Stimulated activated CD4-positive, alpha-beta T cell treated with anti-CD3 and anti-CD28 coated beads, TNF-alpha, amount 100 ng/mL, for 1 hour (primary cell): ENCODE measurements at regions not wholly inside any gene's neighbourhood (a gene's known extent, or its start where the extent isn't known, plus 50 kb on each side); places are given as distances from the start of the nearest gene placed in this dataset.
"Not testable (repeated sequence)": the region's sequence is repeated elsewhere in the genome, so short reads cannot be mapped to it uniquely, and the experiment has no call there.

Experiments used
- DNase-seq, 3 donors: peaks; one replicate each; pipeline ENCODE4 v3.0.0-alpha.2; 2020; ENCODE audit warnings: low read depth in 3 of 3, low spot score in 1 of 3

DNA sequence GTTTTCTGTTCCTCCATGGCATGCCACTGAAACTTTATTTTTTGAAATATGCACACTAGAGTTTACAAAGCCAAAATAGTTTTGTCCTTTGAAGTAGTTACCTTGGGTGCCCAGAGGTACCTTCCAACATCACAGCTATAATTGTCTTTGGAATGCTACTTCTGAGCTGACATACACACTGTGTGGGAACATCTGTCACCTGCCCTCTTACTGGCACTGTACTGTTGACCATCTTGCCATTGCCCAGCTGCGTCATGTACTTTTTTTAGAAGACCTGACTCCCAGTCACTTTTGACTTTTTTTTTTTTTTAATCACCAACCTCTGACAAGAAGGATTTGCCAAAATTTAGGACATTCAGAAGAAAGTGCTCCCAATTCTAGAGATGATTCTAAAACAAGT is 200.5 kb upstream of the CXorf66 start:
- no peak for DNase-seq

DNA sequence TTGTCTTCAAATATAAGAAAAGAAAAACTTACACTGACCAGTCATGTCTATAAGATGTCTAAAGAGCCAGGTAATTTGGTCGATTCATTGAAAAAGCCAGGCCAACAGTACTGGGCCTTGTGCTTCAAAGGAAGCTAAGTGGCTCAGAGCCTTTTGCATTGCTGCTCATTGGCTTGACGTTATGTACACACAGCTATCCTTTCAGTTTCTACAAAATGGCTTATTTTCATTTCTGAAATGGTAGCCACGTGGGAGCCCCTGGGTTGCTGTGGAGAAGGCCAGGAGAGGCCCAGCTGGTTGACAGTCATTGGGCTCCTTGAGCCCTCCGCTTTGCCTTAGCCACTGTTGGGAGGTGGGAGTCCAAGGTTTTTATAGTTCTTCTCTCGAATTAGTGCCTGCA is 199.1 kb upstream of the CXorf66 start:
- DNase-seq: no peak

DNA sequence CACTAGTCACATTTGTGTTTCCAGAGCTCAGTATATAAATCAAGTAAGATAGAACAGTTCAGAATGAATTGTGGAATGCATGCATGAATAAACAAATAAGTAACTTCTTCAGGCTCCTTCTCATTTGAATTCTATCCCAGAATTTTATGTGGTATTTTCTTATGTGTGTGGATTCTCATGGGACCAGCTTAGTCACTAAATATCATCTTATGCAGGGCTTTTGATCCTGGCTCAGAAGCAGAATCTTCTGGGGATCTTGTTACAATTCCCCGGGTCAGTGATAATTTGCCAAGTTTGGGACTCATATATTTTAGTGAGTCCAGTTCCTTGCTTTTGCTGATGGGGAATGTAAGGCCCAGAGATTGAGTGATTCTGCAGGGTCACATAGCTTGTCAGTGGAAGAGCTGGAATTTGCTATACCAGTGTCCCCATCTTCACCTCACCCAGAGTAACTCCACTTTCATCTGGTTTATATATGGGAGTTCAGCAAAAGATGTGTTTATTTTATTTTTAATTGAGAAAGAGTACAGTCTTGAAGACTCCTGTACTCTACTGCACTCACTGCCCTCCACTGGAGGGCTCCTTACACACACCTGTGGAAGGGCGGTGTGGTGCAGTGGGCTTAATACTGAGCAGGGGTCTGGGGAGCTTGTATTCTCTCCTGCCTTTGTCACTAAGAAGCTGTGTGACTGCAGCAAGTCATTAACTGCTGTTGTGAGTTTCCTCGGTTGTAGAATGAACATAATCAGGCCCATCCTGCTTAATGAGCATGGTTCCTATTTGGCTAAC is 198.2 kb upstream of the CXorf66 start:
- DNase-seq: no peak

DNA sequence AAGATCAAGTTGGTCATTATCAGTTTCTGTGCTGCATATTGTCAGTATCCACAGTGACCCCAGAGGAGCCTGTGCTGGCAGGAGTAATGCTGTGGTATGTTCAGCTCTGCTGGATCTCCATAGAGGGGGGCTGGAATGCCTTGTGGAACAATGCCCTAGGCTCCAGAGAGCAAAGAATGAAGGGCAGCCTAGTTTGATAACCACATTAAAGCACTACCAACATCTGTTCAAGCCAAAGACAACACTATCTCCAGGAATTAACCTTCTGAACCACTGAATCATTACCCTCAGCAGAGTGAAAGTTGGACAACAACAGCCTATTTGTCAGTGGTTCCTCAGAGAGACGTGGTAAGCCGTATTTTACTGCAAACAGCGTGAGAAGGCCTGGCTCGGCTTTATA is 192.3 kb upstream of the CXorf66 start:
- DNase-seq: no peak

DNA sequence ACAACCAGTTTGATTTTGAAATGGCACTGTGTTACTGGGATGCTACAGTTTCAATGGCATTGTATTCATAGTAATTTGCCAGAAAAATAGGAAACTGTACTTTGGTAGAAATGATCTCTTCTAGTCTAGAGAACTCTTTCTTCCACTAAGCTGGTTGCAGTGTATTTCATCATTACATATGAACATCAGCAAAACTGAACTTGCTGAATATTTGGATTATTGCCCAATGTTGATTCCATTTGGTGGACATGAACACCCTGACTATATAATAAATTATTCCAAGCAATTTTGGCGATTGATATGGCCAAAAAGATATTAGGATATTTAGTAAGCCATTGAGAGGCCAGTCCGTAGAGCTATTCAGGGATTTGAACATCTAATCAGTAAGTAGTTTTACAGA is 191.8 kb upstream of the CXorf66 start:
- DNase-seq: no peak

DNA sequence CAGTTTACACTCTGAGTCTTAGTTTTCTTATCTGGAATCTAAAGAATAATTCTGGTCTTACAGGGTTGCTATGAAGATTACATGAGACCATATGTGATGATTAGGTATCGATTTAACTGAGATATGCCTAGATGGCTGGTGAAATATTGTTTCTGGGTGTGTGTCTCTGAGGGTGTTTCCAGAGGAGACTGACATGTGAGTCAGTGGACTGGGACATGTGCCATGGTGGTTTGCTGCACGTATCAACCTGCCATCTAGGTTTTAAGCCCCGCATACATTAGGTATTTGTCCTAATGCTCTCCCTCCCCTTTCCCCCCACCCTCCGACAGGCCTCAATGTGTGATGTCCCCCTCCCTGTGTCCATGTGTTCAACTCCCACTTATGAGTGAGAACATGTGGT is 186.0 kb upstream of the CXorf66 start:
- no peak for DNase-seq

DNA sequence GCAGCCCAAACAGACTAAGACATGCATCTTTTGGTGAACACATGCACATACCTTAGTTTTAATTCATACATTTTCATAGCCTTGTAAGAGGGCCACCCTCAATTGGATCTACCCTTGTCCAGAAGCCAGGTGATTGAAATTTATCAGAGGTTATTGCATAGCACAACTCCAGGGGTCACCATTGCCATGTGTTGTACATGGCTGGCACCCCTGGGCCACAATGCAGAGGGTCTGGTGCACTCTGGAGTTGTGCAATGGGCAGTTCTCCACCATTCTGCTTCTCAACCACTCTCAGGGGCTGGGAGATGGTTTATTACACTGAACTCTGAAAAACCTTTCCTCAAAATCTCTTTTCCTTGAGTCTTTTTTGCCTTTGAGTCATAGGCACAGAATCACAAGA is 184.4 kb upstream of the CXorf66 start:
- no peak for DNase-seq

DNA sequence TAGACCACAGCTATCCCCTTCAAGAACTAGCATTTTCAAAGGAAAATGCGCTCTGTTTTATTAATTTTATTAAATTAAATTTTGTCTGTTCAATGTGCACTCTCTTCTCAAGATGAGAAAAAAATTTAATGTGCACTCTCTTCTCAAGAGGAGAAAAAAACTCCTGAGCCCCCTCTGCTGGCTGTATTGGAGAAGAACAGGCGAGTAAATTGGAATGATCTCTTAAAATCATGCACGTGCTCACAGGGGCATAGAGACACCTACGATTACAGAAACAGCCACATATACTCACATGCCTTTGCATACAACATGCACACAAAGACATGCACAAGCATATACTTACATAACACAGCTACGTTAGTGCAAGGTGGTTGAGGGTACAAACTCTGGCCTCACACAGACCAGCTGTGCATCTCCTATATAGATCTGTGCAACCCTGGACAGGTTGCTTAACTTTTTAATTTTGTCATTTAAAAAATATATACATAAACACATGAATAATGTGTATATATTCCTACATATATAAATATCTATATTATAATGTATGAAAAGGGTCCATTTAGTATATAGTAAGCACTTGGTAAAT is 176.2 kb upstream of the CXorf66 start:
- DNase-seq: no peak

DNA sequence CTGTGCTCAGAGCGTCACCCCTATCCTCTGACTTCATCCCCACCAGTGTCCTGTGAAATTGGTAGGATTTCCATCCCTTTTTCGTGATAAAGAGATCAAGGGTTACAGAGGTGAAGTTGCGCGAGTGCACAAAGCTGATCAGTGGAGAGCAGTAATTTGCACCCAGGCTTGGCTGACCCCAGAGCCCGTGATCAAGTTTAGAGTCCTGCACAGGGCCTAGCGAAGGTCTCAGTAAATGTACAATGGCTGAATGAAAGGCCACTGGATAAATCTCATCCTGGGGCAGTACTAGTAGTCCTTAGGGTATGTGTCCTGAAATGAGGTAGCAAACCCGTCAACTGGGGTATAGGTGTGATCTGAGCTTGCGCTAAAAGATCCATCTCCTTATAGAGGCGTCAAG is 173.2 kb upstream of the CXorf66 start:
- not testable (repeated sequence) for DNase-seq

DNA sequence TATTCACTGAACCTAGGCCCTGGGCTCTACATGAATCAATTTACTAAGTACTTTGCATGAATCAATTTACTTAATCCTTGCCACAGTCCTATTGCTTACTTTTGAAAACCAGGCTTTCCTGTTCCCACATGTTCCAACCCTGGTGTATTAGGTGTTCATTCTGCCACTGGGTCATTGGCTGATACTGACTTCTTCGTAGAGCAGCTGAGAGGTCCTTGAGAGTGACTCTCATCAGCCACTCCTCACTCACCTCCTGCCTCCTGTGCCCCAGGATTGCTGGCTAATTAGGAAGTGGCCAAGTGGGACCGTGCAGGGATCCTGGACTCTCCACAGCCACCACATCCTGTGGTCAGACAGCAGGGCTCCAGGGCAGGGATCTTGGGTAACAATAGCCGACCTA is 172.7 kb upstream of the CXorf66 start:
- DNase-seq: not testable (repeated sequence)

DNA sequence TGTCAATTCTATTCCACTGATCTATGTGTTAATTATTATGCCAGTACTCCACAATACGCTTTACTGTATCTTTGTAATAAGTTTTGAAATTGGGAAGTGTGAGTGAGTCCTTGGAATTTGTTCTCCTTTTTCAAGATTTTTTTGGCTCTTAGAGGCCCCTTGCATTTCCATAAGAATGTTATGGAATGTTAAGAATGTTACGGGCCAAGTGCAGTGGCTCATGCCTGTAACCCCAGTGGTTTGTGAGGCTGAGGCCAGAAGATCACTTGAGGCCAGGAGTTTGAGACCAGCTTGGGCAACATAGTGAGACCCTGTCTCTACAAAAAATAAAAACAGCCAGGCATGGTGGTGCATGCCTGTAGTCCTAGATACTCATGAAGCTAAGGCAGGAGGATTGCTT is 167.6 kb upstream of the CXorf66 start:
- no peak for DNase-seq

DNA sequence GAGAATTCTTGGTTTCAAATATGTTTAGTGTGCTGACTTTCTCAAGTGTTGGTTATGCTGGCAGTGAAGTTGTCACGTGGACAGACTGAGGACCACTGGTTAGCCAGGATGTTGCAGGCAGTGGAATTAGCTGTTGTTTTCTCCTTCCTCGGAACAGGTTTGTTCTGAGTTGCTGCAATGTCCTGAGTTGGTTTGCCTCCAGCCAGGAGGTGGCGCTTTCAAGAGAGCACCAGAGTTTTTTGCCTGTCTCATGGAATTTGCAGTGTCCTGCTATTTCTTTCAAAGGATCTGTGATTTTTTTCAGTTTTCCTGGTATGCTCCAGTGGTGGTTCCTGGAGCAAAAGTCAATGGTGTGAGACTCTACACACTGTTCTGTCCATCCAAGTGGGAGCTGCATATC is 158.1 kb upstream of the CXorf66 start:
- no peak for DNase-seq

DNA sequence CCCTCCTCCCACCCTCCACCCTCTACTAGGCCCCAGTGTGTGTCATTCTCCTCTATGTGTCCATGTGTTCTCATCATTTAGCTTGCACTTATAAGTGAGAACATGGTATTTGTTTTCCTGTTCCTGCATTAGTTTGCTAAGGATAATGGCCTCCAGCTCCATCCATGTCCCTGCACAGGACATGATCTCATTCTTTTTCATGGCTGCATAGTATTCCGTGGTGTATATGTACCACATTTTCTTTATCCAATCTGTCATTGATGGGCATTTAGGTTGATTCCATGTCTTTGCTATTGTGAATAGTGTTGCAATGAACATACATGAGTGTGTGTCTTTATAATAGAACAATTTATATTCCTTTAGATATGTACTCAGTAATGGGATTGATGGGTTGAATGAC is 148.7 kb upstream of the CXorf66 start:
- not testable (repeated sequence) for DNase-seq

DNA sequence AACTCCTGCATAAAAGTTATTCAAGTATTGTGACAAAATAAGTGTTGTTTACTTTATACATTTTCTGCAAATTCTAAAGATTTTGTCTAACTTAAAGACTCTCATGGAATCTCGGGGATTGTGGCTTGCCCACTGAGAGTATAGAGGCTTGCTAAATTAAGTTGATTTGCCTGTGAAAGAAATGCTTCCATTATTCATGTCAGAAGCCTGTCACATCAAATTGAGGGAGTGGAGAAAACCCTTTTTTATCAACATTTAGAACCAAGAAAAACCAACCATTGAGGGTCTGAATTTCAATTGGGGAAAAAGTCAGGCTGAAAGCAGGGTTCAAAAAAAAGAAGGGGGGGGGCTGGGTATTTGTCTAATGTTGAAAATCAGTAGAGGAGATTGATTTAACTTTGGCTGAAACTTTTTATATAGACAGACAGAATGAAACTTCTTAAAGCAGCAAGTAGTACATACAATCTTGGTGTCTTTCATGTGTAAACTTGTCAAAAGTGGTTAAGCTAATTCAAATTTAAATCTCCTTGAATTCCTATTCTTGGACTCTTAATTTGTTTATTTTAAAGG is 144.8 kb upstream of the CXorf66 start:
- DNase-seq: no peak

DNA sequence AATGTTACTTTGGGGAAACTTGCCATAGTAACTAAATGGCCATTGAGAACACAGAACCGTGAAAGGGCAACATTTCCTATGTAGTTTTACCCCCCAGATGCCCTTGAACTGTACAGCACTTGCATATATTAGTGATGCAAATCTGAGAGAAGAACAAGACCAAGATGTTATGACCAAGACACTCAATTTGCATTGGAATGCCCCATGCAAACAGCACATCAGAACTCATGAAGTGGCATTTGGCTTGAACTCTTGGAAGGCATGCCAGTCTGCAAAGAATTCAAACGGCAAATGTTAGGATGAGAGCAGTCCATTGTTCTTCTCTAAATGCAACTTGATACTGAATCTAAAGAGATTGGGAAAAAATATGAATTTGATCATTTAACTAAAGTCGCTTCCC is 139.4 kb upstream of the CXorf66 start:
- DNase-seq: no peak

DNA sequence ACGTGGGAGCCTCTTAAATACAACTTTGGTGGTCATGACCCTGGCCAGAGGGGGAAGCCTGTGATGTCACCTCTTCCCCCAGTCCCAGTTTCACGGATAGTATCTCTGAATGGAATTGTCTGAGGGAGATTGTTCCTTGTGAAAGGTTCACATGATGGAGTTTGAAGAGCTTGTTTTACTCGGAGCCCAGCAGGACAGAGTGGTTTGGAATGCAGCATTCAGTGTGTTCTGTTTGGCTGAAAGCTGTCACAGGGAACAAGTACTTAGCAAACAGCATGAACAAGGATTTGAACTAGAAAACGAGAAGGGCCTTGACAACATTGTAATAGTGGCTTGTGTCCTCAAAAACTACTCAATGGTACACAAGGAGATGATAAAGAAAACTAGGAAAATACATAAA is 133.9 kb upstream of the CXorf66 start:
- DNase-seq: no peak

DNA sequence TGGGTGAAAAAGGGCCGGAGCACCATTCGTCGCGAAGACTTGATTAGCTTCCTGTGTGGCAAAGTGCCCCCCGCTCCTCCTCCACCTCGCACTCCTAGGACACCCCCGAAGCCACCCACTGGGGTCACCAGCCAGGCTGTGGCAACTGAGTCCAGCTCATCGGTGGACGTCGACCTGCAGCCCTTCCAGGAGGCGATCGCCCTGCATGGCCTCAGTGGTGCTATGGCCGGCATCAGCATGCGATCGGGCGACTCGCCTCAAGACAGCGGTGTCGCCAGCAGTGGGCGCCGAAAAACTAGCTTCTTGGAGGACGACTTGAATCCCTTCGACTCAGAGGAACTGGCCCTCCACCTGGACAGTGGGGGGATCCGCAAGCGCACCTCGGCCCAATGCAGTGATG is 126.8 kb upstream of the CXorf66 start:
- DNase-seq: no peak

DNA sequence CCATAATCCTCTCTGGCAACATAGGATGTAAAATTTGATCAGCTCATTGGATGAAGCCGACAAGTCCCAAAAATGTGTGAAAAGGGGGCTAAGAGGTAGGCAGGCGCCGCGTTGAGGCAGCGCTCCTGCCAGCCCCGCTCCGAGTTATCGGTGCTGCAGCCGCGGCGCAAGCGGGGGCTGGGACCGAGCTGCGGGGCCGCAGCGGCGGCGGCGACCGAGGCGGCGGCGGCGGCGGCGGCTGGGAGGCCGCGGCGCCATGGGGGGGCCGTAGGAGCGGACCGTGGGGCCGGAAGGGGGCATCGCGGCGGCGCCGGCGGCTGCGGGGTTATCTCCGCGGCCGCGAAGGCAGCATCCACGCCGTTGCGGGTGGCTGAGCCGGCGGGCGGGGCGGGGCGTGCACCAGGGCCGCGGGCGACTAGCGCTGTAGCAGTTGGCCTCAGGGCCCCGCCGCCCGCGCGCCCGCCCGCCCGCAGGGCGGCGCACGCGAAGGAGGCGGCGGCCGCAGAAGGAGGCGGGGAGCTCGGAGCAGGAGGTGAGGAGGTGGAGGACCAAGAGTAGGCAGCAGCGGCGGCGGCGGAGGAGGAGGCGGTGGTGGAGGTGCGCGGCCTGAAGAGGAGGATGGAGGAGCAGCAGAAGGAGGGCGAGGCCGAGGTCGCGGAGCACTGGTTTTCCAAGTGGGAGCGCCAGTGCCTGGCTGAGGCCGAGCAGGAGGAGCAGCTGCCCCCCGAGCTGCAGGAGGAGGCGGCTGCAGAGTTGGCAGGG is 126.0 kb upstream of the CXorf66 start:
- DNase-seq: no peak

DNA sequence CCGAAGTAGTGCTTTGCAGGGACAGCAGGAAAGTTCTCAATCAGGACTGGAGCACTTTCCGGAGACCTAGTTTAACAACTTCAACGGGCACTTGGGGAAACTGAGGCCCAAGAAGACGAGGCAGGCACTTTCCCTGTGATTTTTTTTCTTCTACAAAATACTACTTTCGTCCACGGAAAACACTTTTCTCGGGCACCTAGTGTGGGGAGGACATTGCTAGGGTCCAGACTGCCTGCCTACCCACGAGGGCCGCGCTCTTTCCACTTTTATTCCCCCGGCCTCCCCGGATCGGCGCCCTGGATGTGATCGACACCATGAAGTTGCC is 125.4 kb upstream of the CXorf66 start:
- DNase-seq: no peak

DNA sequence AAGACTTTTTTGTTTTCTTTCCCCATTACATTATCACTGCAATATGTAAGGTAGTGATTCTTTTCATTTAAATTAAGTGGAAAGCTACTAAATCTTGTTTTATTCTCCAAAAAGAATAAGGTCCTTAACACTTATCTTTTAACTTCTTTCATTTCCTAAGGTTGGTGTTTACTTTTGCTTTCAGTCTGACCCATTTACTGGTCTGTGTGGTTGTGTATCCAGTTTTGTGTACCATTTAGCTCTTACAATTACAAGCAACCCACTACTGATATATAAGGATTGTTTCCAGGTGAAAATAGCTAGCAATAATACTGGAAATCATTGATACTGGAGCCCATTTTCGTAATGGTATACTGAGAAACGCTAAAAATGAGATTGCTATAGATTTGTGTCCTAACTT is 123.1 kb upstream of the CXorf66 start:
- no peak for DNase-seq

DNA sequence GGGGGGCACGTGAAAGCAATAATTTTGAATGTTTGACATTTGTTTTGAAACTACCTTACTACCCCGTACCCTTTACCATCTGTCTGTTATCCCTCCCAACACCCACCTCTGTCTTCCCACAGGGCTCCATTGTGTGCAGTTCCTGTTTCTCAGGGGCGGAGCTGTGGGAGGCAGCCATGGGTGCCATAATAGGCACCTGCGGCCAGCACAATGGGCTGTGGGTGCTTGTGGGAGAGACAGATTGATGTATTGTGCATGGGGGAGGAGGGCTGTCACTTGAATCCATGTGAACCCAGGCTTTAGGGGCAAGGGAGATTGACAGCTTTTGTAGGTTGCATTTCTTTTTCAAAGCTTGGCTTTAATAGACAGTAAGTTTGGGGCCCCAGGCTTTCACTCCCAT is 122.6 kb upstream of the CXorf66 start:
- no peak for DNase-seq

DNA sequence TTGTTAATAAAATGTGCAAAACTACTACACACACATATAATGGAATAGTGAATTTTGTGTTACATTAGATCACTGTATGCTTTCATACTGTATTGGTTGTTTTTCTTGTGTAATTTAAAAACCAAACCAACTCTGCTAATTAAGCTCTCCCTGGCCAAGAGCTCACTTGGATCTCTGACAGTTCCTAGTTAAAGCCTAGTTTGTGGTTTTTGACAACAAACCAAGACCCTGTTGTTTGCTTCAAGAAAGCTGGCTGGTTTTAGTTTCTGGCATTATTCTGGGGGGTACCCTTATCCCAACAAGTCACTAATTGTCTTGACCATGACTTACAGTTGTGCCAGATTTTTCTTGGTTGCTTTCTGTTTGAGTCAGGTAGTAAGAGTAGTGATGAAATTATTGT is 121.4 kb upstream of the CXorf66 start:
- DNase-seq: no peak
